ENCODE measurements at regions not wholly inside any gene's neighbourhood (a gene's known extent, or its start where the extent isn't known, plus 50 kb on each side); places are given as distances from the start of the nearest gene placed in this dataset.

DNA sequence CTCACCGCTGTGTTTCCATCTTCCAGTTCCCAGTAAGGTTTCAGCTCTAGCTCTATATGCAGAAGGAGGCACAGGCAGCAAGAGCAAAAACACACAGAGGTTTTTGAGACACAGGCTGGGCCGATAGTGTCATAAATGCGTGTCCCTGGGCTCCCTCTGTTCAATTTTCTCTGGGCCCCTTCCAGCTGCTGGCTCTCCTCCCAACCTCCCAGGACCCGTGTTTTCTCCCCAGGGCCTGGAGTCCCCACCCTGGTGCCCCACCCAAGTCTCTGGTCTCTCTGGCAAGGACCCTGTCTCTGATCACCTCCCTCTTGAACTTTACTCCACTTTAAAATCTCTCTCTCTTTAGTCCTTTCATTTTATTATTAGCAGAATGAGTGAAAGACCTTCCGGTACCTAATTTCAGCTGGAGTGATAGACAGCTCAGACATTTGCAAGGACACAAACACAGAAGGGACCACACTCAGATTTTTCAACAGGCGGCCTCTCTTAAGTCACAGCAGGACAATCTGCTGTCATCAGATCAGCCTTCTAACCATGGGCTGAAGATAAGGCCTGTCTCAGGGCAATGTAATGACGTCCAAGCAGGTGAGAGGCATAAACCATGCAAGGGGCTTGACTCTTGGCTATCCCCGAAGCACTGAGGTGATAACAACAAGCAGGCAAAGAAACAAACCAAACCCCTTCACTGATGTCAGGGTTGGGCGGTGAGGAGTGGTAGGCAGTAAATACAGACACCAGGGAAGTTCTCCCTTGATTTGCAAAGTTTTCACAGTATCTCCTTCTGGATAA, 190.0 kb upstream of the IRS2 start:
- DNase-seq: no peak

GRCh38 chr13:109974354-109974753, 188.0 kb upstream of the IRS2 start:
- no peak for DNase-seq

DNA sequence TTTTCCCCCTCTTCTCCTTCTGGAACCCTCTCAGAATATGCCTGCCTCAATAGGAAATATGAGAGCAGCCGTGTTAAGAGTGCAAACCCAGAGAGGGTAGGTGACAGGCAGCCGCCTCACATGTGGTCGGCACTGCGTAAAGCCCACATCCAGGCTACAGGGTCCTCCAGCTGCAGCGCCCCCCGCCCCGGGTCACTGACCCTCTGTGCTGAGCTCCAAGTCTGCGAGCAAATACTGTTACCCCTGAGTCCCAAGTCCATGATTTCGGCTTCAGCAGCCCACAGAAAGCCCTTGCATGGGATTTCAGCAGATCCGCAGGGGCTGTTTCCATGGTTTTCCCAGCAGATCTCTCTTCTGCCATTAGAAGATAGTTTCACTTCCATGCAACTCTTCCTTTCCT, 186.9 kb upstream of the IRS2 start:
- DNase-seq: no peak

- DNase-seq: no peak
Observed at GRCh38 chr13:109971456-109972090, 185.2 kb upstream of the IRS2 start.

DNA sequence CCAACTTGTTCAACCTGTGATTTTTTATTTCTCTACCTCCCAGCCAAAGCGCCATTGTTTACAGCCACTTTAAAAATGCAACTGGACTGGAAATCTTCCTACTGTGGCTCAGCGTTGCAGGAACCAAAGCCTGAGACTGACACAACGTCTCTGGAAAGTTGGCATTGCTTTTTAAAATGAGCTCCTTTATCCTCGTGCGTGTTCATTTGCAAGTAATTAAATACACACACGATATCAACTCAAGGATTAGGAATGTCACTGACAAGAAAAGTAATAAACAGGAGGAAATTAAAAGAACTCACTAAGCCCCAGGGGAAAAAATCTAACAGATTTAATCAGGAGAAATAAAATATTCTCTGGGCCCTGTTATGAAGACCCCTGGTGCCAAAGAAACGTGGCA, 184.6 kb upstream of the IRS2 start:
- no peak for DNase-seq

DNA sequence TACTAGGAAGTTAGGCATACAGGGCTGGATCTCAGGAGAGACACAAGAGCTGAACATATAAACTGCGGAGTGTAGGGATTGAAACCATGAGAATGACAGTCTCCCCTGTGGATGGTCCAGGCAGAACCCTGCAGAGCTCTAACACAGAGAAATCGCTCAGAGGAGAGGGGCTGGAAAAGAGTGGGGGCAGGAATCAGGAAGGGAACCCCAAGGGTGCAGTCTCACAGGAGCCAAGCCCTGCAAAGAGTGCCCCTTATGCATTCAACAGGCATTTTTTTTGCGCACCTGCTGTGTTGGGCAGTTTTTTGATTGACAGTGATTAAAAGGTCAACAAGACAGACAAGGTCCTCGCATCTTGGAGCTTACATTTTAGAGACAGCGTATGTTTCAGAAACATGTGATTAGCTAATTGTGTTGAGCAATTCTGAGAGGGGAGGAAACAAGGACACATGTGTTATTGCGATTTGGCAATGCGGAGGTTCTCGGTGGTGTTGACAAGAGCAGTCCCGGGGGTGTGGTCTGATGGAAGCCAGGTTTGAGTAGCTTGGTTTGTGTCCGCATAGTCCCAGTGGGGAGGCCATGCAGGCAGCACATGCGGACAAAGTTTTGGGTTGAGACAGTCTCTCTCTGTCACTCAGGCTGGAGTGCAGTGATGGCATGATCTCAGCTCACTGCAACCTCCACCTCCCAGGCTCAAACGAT, 182.6 kb upstream of the IRS2 start:
- DNase-seq: no peak

- no peak for DNase-seq
Observed at GRCh38 chr13:109963960-109964563, 177.7 kb upstream of the IRS2 start.

GRCh38 chr13:109963384-109963783, 177.0 kb upstream of the IRS2 start:
- no peak for DNase-seq

DNA sequence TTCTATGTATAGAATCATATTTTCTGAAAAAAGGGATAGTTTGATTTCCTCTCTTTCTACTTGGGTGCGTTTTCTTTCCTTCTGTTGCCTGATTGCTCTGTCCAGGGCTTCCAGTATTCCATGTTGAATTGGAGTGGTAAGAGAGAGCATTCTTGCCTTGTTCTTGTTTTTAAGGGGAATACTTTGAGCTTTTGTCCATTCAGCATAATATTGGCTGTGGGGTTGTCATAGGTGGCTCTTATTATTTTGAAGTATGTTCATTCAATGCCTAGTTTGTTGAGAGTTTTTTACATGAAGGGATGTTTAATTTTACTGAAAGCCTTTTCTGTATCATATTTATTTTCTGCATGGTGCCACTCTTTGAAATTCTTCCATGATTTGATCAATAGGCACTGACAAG, 173.5 kb upstream of the IRS2 start:
- DNase-seq: no peak

GRCh38 chr13:109957875-109958274, 171.5 kb upstream of the IRS2 start:
- DNase-seq: no peak

DNA sequence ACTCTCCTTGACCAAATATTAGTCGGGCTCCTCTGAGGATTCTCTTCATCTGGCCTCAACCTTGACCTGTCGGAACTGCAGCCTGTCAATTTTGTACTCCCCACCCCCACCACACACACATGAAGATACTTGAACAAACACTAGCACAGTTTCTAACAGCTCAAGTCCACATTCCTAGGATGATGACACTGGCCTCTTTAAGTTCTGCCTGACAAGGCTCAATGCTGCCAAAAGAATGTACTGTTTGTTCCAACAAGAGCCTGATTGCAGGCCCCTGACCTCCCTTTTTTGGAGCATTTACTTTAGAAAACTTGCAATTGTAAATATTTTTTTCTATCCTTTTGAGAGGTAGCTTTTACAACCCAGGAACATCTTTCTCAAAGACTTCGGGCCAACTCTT, 169.2 kb upstream of the IRS2 start:
- DNase-seq: no peak

DNA sequence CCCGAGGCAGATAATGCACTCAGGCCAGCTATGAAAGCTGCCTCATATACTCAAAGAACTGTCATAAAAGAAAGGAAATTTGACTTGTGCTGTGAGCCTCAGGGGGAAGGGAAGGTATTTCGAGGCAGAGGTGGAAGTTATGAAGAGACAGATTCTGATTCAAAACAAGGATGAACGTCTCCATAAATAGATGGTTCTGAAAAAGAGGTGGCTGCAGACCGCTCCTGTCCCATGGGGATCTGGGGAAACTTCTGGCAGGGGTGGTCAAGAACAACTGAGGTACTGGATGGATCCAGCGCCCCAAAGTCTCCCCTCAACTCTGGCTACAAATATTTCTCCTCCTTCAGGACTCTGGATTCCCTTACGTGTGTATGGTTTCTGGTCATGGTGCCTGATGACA, 168.1 kb upstream of the IRS2 start:
- no peak for DNase-seq

GRCh38 chr13:109951491-109951890, 165.1 kb upstream of the IRS2 start:
- no peak for DNase-seq

DNA sequence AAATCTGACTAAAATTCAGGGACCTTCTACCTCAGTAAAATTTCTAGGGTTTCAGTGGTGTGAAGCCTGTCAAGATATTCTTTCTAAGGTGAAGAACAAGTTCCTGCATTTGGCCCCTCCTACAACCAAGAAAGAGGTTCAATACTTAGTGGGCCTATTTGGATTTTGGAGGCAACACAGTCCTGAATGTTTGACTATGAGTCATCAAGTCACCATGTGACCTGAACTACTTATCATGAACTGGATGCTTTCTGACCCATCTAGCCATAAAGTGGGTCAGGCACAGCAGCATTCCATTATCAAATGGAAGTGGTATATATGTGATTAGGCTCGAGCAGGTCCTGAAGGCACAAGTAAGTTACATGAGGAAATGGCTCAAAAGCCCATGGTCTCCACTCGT, 163.0 kb upstream of the IRS2 start:
- DNase-seq: no peak

DNA sequence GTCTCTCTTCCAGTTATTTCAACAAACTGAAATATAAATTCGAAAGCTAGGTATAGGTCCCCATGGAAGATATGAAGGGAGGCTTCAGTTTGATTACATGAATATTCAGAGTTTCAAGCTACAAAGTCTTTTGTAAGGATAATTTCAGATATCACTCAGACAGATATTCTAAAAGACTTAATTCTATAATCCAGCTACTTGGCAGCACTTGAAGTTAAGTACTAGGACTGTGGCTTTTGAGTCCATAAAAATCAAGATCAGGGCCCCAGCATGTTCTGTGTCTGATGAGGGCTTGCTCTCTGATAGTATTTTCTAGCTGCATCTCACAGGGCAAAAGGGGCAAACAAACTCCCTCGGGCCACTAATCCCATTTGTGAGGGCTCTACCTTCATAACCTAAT, 160.6 kb upstream of the IRS2 start:
- no peak for DNase-seq

- DNase-seq: no peak
Observed at GRCh38 chr13:109945206-109945960, 159.0 kb upstream of the IRS2 start.

DNA sequence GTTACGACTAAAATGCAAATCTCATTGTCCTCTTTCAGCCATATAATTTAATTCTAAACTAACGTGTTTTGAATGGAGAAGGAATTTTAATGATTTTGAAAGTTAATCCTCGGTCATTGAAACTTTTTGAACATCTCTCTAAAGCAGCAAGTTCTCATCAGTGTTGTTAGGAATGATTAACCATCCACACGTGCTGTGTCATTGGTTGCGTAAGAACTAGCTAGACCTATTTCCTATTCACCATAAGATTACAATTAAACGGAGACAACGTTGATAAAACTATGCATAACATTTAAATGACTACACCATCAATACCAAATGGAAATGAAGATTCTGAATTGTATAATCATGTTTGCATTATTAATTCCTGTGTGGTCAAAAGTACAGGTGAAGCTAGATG, 155.6 kb upstream of the IRS2 start:
- DNase-seq: no peak

DNA sequence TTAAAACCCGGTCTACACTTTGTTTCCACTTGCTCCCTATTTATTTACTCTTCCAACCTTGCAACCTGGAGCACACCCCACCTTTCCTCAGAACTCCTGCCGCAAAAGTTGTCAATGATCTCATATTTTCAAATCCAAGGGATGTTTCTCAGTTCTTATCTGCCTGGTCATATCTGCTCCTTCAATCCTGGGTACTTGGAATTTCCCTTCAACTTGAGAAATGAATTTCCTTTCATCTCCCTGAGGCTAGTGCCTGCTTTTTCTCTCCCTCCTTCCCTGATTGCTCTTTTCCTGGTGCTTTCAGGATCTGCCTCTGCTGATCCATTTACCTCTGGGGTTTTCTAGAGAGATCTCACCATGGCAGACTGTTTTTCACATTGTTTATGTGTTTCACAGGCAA, 154.8 kb upstream of the IRS2 start:
- no peak for DNase-seq

- DNase-seq: no peak
Observed at GRCh38 chr13:109940637-109941036, 154.3 kb upstream of the IRS2 start.

- DNase-seq: no peak
Observed at GRCh38 chr13:109939838-109940237, 153.5 kb upstream of the IRS2 start.

DNA sequence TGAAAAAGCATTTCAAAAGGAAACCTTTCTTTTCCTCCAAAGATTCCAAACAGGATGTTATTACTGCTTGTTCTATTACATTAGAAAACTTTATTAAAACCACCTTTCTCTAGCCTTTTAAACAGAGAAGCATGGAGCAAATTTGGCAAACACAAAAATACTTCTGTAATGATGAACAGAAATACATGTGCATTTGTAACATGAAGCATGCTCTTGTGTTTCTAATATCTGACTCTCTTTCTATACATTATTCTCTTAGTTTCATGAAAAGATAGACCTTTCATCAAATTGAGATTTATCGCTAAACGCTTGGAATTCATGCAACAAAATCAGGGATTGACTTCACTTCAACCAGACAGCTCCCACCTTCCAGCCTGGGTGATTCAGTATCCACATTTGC, 152.8 kb upstream of the IRS2 start:
- DNase-seq: no peak

- no peak for DNase-seq
Observed at GRCh38 chr13:109938255-109938936, 152.0 kb upstream of the IRS2 start.
